CD14-positive monocyte (primary cell): ENCODE measurements at regions not wholly inside any gene's neighbourhood (a gene's known extent, or its start where the extent isn't known, plus 50 kb on each side); places are given as distances from the start of the nearest gene placed in this dataset.

Source experiments
- DNase-seq, 3 donors: peaks; one replicate each; pipeline ENCODE4 v3.0.0-alpha.2; 2011 to 2022
- H2AFZ ChIP-seq: 2 replicates; pipeline ENCODE4 v1.6.0; 2012; ENCODE audit warnings: mild to moderate bottlenecking, low read depth, low read length, inconsistent platforms; ENCODE audit not compliant: insufficient read depth, poor library complexity, severe bottlenecking
- H3K27ac ChIP-seq, 2 donors: 1 replicate in 1 of 2; 2 replicates in 1 of 2; pipeline ENCODE4 v1.5.1; 2012 to 2013; ENCODE audit warnings: low read length in 2 of 2, control low read depth in 1 of 2, inconsistent platforms in 1 of 2, low read depth in 1 of 2, mild to moderate bottlenecking in 1 of 2
- H3K27me3 ChIP-seq, 2 donors: one replicate each; pipeline versions ENCODE4 v1.6.0 to v1.6.1; 2011 to 2013; ENCODE audit warnings: low read length in 2 of 2; ENCODE audit not compliant: control insufficient read depth in 2 of 2, insufficient read depth in 2 of 2
- H3K36me3 ChIP-seq, 2 donors: replicated peaks in 1 of 2; 1 replicate in 1 of 2; 2 replicates in 1 of 2; pipeline versions ENCODE4 v1.5.1 to v1.6.1; 2012 to 2013; ENCODE audit warnings: low read length in 2 of 2, control low read depth in 1 of 2, inconsistent platforms in 1 of 2, mild to moderate bottlenecking in 1 of 2; ENCODE audit not compliant: insufficient read depth in 2 of 2, control insufficient read depth in 1 of 2
- H3K4me1 ChIP-seq, 2 donors: 1 replicate in 1 of 2; 2 replicates in 1 of 2; pipeline versions ENCODE4 v1.5.1 to v1.6.1; 2012 to 2013; ENCODE audit warnings: low read length in 2 of 2, control low read depth in 1 of 2, inconsistent platforms in 1 of 2, mild to moderate bottlenecking in 1 of 2, moderate library complexity in 1 of 2; ENCODE audit not compliant: insufficient read depth in 2 of 2, control insufficient read depth in 1 of 2
- H3K4me2 ChIP-seq: replicated peaks from 2 replicates; pipeline ENCODE3; 2012; ENCODE audit warnings: low read length, moderate library complexity, mild to moderate bottlenecking; ENCODE audit not compliant: poor library complexity, severe bottlenecking; ENCODE audit errors: extremely low read depth
- H3K4me3 ChIP-seq, 3 experiments: fragments of 200-600 bp in 1 of 3; sonication (generic) in 1 of 3; replicated peaks in 1 of 3; 1 replicate in 2 of 3; 2 replicates in 1 of 3; pipeline ENCODE4 v1.5.1; 2011 to 2013; ENCODE audit warnings: low read length in 3 of 3, mild to moderate bottlenecking in 3 of 3, control low read depth in 2 of 3, low read depth in 2 of 3, inconsistent platforms in 1 of 3, moderate library complexity in 1 of 3
- H3K79me2 ChIP-seq: 2 replicates; pipeline ENCODE4 v1.6.0; 2012; ENCODE audit warnings: mild to moderate bottlenecking, control low read depth, inconsistent platforms, low read length, moderate library complexity; ENCODE audit not compliant: insufficient read depth
- H3K9ac ChIP-seq: 2 replicates; pipeline ENCODE4 v1.6.0; 2017; ENCODE audit warnings: low read length, mild to moderate bottlenecking; ENCODE audit not compliant: insufficient read depth, poor library complexity, severe bottlenecking
- H3K9me3 ChIP-seq, 2 donors: replicated peaks in 1 of 2; 1 replicate in 1 of 2; 2 replicates in 1 of 2; pipeline versions ENCODE4 v1.5.1 to v1.6.1; 2012 to 2013; ENCODE audit warnings: low read length in 2 of 2, control low read depth in 1 of 2; ENCODE audit not compliant: control insufficient read depth in 1 of 2, insufficient read depth in 1 of 2
- H4K20me1 ChIP-seq: 2 replicates; pipeline ENCODE4 v1.6.0; 2012; ENCODE audit warnings: mild to moderate bottlenecking, low read length, control low read depth, moderate library complexity; ENCODE audit not compliant: insufficient read depth
- H3K27ac Mint-ChIP-seq, 7 donors: one replicate each; pipeline ENCODE4 v1.8.0; 2020; ENCODE audit warnings: mild to moderate bottlenecking in 7 of 7, mixed read lengths in 7 of 7, moderate library complexity in 6 of 7, inconsistent platforms in 2 of 7
- H3K27me3 Mint-ChIP-seq, 3 donors: one replicate each; pipeline ENCODE4 v1.8.0; 2021 to 2022; ENCODE audit warnings: low read depth in 3 of 3, mild to moderate bottlenecking in 3 of 3, mixed read lengths in 3 of 3, moderate library complexity in 3 of 3, inconsistent platforms in 1 of 3
- H3K36me3 Mint-ChIP-seq, 2 donors: one replicate each; pipeline ENCODE4 v1.8.0; 2020; ENCODE audit warnings: mixed read lengths in 2 of 2, inconsistent platforms in 1 of 2, mild to moderate bottlenecking in 1 of 2
- H3K4me1 Mint-ChIP-seq: one replicate; pipeline ENCODE4 v1.8.0; 2020; ENCODE audit warnings: mild to moderate bottlenecking, mixed read lengths
- H3K4me3 Mint-ChIP-seq, 2 donors: one replicate each; pipeline ENCODE4 v1.8.0; 2020; ENCODE audit warnings: mild to moderate bottlenecking in 2 of 2, mixed read lengths in 2 of 2, moderate library complexity in 1 of 2
- H3K9me3 Mint-ChIP-seq, 7 donors: one replicate each; pipeline ENCODE4 v1.8.0; 2020 to 2022; ENCODE audit warnings: mixed read lengths in 7 of 7, mild to moderate bottlenecking in 6 of 7, moderate library complexity in 6 of 7, inconsistent platforms in 2 of 7
- CTCF ChIP-seq: fragments of 200-600 bp; IDR thresholded peaks from one replicate; pipeline ENCODE4 v1.8.0; 2022; ENCODE audit warnings: antibody characterized with exemption, mild to moderate bottlenecking
- WGBS: methylation state at CpG from one replicate; pipeline ENCODE4 v1.1.5; 2013; ENCODE audit warnings: missing lambda C conversion rate; ENCODE audit not compliant: insufficient coverage; 5-methylcytosine and 5-hydroxymethylcytosine counted together
- intact Hi-C, 2 donors: fragments of 100-400 bp; cut with micrococcal nuclease; formaldehyde crosslinking; loops; one replicate each; pipeline versions ENCODE4 v1.15.0 to v1.15.1; 2023

- H3K9me3 ChIP-seq: no peaks in the 10 kb centered on the region
- no peaks in the 10 kb centered on the region for H3K79me2 ChIP-seq
- Mint-ChIP-seq H3K27me3 (peaks cover 0 to 3% (median 2%) of the 10 kb centered on the region in 3 donors), H3K36me3 (no peaks in the 10 kb centered on the region), H3K9me3 (peaks cover 0 to 2% (median 0%) of the 10 kb centered on the region in 7 donors), H3K27ac (peak overlapping the region in 1 of 7 donors; percentile 50), H3K4me3 (no peak overlapping the region), H3K4me1 (peaks cover 33% of the 10 kb centered on the region)
- no peaks in the 10 kb centered on the region for H3K27me3 ChIP-seq
- no peaks in the 10 kb centered on the region for H4K20me1 ChIP-seq
- no peak for TF ChIP-seq CTCF
- no peak overlapping the region for H2AFZ ChIP-seq
- no peak overlapping the region for H3K4me3 ChIP-seq
- H3K4me1 ChIP-seq: peaks cover 14% of the 10 kb centered on the region in 2 donors
- WGBS: 95% methylated on average over 3 of the region's 3 CpGs
- no peak overlapping the region for H3K9ac ChIP-seq
- no peak overlapping the region for H3K4me2 ChIP-seq
- intact Hi-C loops: no loop called here
- no peak overlapping the region for H3K27ac ChIP-seq
- H3K36me3 ChIP-seq: no peaks in the 10 kb centered on the region
- DNase-seq: no peak
Measured at GRCh38 chr4:123481717-123482116, 85.1 kb downstream of the SPRY1 start.

GRCh38 chr4:123484291-123484926, 87.8 kb downstream of the SPRY1 start:
- Histone ChIP-seq H3K27me3 (no peaks in the 10 kb centered on the region), H3K4me1 (peaks cover 9 to 10% of the 10 kb centered on the region in 2 donors), H4K20me1 (no peaks in the 10 kb centered on the region), H3K27ac (no peak overlapping the region), H3K9ac (no peak overlapping the region), H3K4me3 (no peak overlapping the region), H3K36me3 (no peaks in the 10 kb centered on the region), H3K79me2 (no peaks in the 10 kb centered on the region), H3K9me3 (no peaks in the 10 kb centered on the region), H2AFZ (no peak overlapping the region), H3K4me2 (no peak overlapping the region)
- H3K36me3 Mint-ChIP-seq: no peaks in the 10 kb centered on the region
- no peak overlapping the region for H3K4me3 Mint-ChIP-seq
- intact Hi-C loops: no loop called here
- peaks cover 19% of the 10 kb centered on the region for H3K4me1 Mint-ChIP-seq
- 93% methylated on average over 2 of the region's 4 CpGs for WGBS
- no peak overlapping the region for H3K27ac Mint-ChIP-seq
- no peak for DNase-seq
- no peaks in the 10 kb centered on the region for H3K27me3 Mint-ChIP-seq
- H3K9me3 Mint-ChIP-seq: peaks cover 0 to 4% (median 0%) of the 10 kb centered on the region in 7 donors
- TF ChIP-seq CTCF: no peak
